H1 (cell line): ENCODE measurements at regions not wholly inside any gene's neighbourhood (a gene's known extent, or its start where the extent isn't known, plus 50 kb on each side); places are given as distances from the start of the nearest gene placed in this dataset.
A peak's percentile ranks its signal among the peaks of the same experiment; 100 is the strongest.

Experiments
- CTCF ChIA-PET: fragments of 300-600 bp; sonication (Branson Sonifier 250); formaldehyde crosslinking; loops from one replicate; lab custom pipeline; 2021; ENCODE audit not compliant: partially characterized antibody; lab: Charles Lee
- POLR2A ChIA-PET: fragments of 300-600 bp; sonication (Branson Sonifier 250); formaldehyde crosslinking; loops from one replicate; lab custom pipeline; 2021; ENCODE audit warnings: inconsistent platforms; ENCODE audit not compliant: partially characterized antibody; lab: Charles Lee
- DNase-seq, 2 experiments: peaks; one replicate each; pipeline versions ENCODE4 v3.0.0 to v3.0.0-alpha.2; 2010 to 2022; ENCODE audit warnings: low spot score in 2 of 2, low read depth in 1 of 2, mixed read lengths in 1 of 2
- FAIRE-seq: peaks from 2 replicates; lab custom pipeline; 2011; peaks lifted over from hg19 to GRCh38; lab: Jason Lieb, UNC
- H2AFZ ChIP-seq: 2 replicates; pipeline ENCODE4 v1.8.1; 2012; ENCODE audit warnings: low read length, inconsistent platforms
- H2AK5ac ChIP-seq: 2 replicates; pipeline ENCODE4 v1.6.1; 2013; ENCODE audit warnings: low read depth, low read length
- H2BK120ac ChIP-seq: replicated peaks from 2 replicates; pipeline ENCODE3; 2013; ENCODE audit warnings: low read depth, low read length, inconsistent platforms
- H2BK12ac ChIP-seq: 2 replicates; pipeline ENCODE4 v1.6.1; 2013; ENCODE audit warnings: low read depth, low read length
- H2BK15ac ChIP-seq: 2 replicates; pipeline ENCODE4 v1.6.1; 2013; ENCODE audit warnings: low read length
- H2BK20ac ChIP-seq: 2 replicates; pipeline ENCODE4 v1.6.1; 2013; ENCODE audit warnings: low read length
- H2BK5ac ChIP-seq: 2 replicates; pipeline ENCODE4 v1.6.1; 2013; ENCODE audit warnings: low read depth, low read length
- H3K14ac ChIP-seq: 2 replicates; pipeline ENCODE4 v1.6.1; 2013; ENCODE audit warnings: inconsistent platforms; ENCODE audit not compliant: insufficient read length
- H3K18ac ChIP-seq: 2 replicates; pipeline ENCODE4 v1.6.1; 2013; ENCODE audit warnings: low read length; ENCODE audit errors: extremely low read depth
- H3K23ac ChIP-seq: 2 replicates; pipeline ENCODE4 v1.6.1; 2013; ENCODE audit warnings: inconsistent platforms; ENCODE audit not compliant: insufficient read length
- H3K23me2 ChIP-seq: 2 replicates; pipeline ENCODE4 v1.6.1; 2013; ENCODE audit warnings: low read depth, low read length
- H3K27ac ChIP-seq: 2 replicates; pipeline ENCODE4 v1.6.1; 2011; ENCODE audit warnings: low read depth, low read length, inconsistent platforms
- H3K27me3 ChIP-seq, 4 experiments: replicated peaks in 1 of 4; 1 replicate in 1 of 4; 2 replicates in 3 of 4; pipeline versions ENCODE4 v1.6.1 to v1.8.1; 2011 to 2013; ENCODE audit warnings: low read length in 3 of 4, mild to moderate bottlenecking in 3 of 4, inconsistent platforms in 2 of 4, mixed read lengths in 2 of 4, moderate library complexity in 1 of 4; ENCODE audit not compliant: control insufficient read depth in 3 of 4, insufficient read depth in 3 of 4; ENCODE audit errors: extremely low read depth in 1 of 4
- H3K36me3 ChIP-seq, 4 experiments: 2 replicates each; pipeline versions ENCODE4 v1.6.1 to v1.8.1; 2011 to 2013; ENCODE audit warnings: mild to moderate bottlenecking in 4 of 4, low read length in 3 of 4, moderate library complexity in 2 of 4, control low read depth in 1 of 4, inconsistent platforms in 1 of 4; ENCODE audit not compliant: insufficient read depth in 4 of 4, control insufficient read depth in 2 of 4
- H3K4ac ChIP-seq: replicated peaks from 2 replicates; pipeline ENCODE3; 2013; ENCODE audit warnings: low read length, low read depth, mixed read lengths, inconsistent platforms; ENCODE audit not compliant: insufficient read length
- H3K4me1 ChIP-seq, 4 experiments: replicated peaks in 1 of 4; 1 replicate in 1 of 4; 2 replicates in 3 of 4; pipeline versions ENCODE4 v1.6.1 to v1.8.1; 2011 to 2013; ENCODE audit warnings: low read length in 3 of 4, inconsistent platforms in 2 of 4, mixed read lengths in 1 of 4; ENCODE audit not compliant: insufficient read depth in 4 of 4, control insufficient read depth in 3 of 4
- H3K4me2 ChIP-seq, 2 experiments: 2 replicates each; pipeline versions ENCODE4 v1.6.1 to v1.8.1; 2011 to 2013; ENCODE audit warnings: low read depth in 2 of 2, low read length in 2 of 2, control low read depth in 1 of 2, inconsistent platforms in 1 of 2, mild to moderate bottlenecking in 1 of 2; ENCODE audit not compliant: insufficient read depth in 1 of 2
- H3K4me3 ChIP-seq, 4 experiments: fragments of 200-600, 300-600 bp in 1 of 4; sonication (generic), shearing (Covaris generic), sonication (Bioruptor Twin) in 1 of 4; 2 replicates each; pipeline versions ENCODE4 v1.5.1 to v1.8.1; 2011 to 2016; ENCODE audit warnings: low read length in 4 of 4, low read depth in 3 of 4, control low read depth in 2 of 4, inconsistent platforms in 2 of 4, mild to moderate bottlenecking in 2 of 4, mixed read lengths in 1 of 4, moderate library complexity in 1 of 4; ENCODE audit not compliant: insufficient read depth in 2 of 4; ENCODE audit errors: extremely low read depth in 1 of 4
- H3K56ac ChIP-seq: replicated peaks from 2 replicates; pipeline ENCODE3; 2013; ENCODE audit warnings: low read depth, mild to moderate bottlenecking, mixed read lengths, low read length, inconsistent platforms; ENCODE audit not compliant: insufficient read length
- H3K79me1 ChIP-seq: 2 replicates; pipeline ENCODE4 v1.6.1; 2013; ENCODE audit warnings: low read depth, low read length, control low read depth
- H3K79me2 ChIP-seq, 2 experiments: 2 replicates each; pipeline versions ENCODE4 v1.6.1 to v1.8.1; 2012 to 2013; ENCODE audit warnings: low read length in 2 of 2, mild to moderate bottlenecking in 2 of 2, inconsistent platforms in 1 of 2; ENCODE audit not compliant: insufficient read depth in 2 of 2, control insufficient read depth in 1 of 2
- H3K9ac ChIP-seq, 4 experiments: replicated peaks in 1 of 4; 1 replicate in 1 of 4; 2 replicates in 3 of 4; pipeline versions ENCODE4 v1.6.1 to v1.8.1; 2011 to 2013; ENCODE audit warnings: low read depth in 3 of 4, low read length in 3 of 4, control low read depth in 2 of 4, mild to moderate bottlenecking in 2 of 4, moderate library complexity in 2 of 4, inconsistent platforms in 1 of 4; ENCODE audit errors: extremely low read depth in 1 of 4
- H3K9me3 ChIP-seq, 2 experiments: 2 replicates each; pipeline versions ENCODE4 v1.6.1 to v1.8.1; 2012 to 2013; ENCODE audit warnings: mild to moderate bottlenecking in 2 of 2, moderate library complexity in 2 of 2, control low read depth in 1 of 2, inconsistent platforms in 1 of 2, low read depth in 1 of 2, low read length in 1 of 2, mixed read lengths in 1 of 2; ENCODE audit not compliant: insufficient read depth in 2 of 2
- H4K20me1 ChIP-seq, 2 experiments: replicated peaks in 1 of 2; 2 replicates each; pipeline versions ENCODE3 to v1.8.1; 2011 to 2013; ENCODE audit warnings: inconsistent platforms in 2 of 2, low read length in 2 of 2, mild to moderate bottlenecking in 1 of 2; ENCODE audit not compliant: insufficient read depth in 2 of 2, control insufficient read depth in 1 of 2
- H4K5ac ChIP-seq: 2 replicates; pipeline ENCODE4 v1.6.1; 2013; ENCODE audit warnings: low read length, low read depth, mixed read lengths, inconsistent platforms; ENCODE audit not compliant: insufficient read length
- H4K8ac ChIP-seq: 2 replicates; pipeline ENCODE4 v1.8.0; 2013; ENCODE audit warnings: mild to moderate bottlenecking, moderate library complexity, low read length, inconsistent platforms; ENCODE audit not compliant: insufficient read depth; ENCODE audit errors: extremely low read depth
- H4K91ac ChIP-seq: replicated peaks from 2 replicates; pipeline ENCODE3; 2013; ENCODE audit warnings: low read length, mixed read lengths, inconsistent platforms; ENCODE audit not compliant: insufficient read length
- ATF3 ChIP-seq: IDR thresholded peaks from 2 replicates; pipeline ENCODE4 v1.6.1; 2011; ENCODE audit warnings: low read depth, mild to moderate bottlenecking, low read length; ENCODE audit not compliant: insufficient read depth
- CBX8 ChIP-seq: fragments of 300-800, 300-1000 bp; sonication (generic); IDR thresholded peaks from 2 replicates; pipeline ENCODE4 v1.7.1; 2016; ENCODE audit warnings: low read depth, low read length, borderline replicate concordance
- GTF2F1 ChIP-seq: IDR thresholded peaks from 2 replicates; pipeline ENCODE4 v1.6.1; 2012; ENCODE audit warnings: low read depth, low read length, improper control_type of control experiment, borderline replicate concordance
- KDM4A ChIP-seq: IDR thresholded peaks from one replicate; pipeline ENCODE4 v1.7.1; 2012; ENCODE audit warnings: low read depth, mild to moderate bottlenecking, moderate library complexity, low read length, inconsistent platforms; ENCODE audit not compliant: severe bottlenecking
- POLR2AphosphoS5 ChIP-seq: IDR thresholded peaks from 2 replicates; pipeline ENCODE4 v1.6.1; 2011; ENCODE audit warnings: low read depth, low read length
- SIRT6 ChIP-seq: IDR thresholded peaks from one replicate; pipeline ENCODE4 v1.7.1; 2012; ENCODE audit warnings: low read length, inconsistent platforms
- WGBS, 2 experiments: shearing (Covaris generic) in 1 of 2; methylation state at CpG; one replicate each; pipeline versions ENCODE4 v1.1.6 to v1.1.7; 2013 to 2015; ENCODE audit warnings: low lambda C conversion rate in 2 of 2, mixed read lengths in 2 of 2, inconsistent platforms in 1 of 2, low coverage in 1 of 2, missing lambda C conversion rate in 1 of 2; ENCODE audit not compliant: insufficient replicate concordance in 2 of 2, insufficient coverage in 1 of 2, insufficient read length in 1 of 2; ENCODE audit errors: extremely low coverage in 1 of 2, missing lambda C conversion rate in 1 of 2; 5-methylcytosine and 5-hydroxymethylcytosine counted together

- 0 out of 2 replicates have a peak overlapping the region, but pooled peaks have one; percentile 6 for H2BK5ac ChIP-seq
These were observed 148.3 kb downstream of the PHLDA1 start for GRCh38 chr12:75883241-75883640.

More at GRCh38 chr12:75883241-75883640, 148.3 kb downstream of the PHLDA1 start:
- Histone ChIP-seq H3K9me3 (no peaks in the 10 kb centered on the region), H2BK20ac (no peak overlapping the region; the same call in 1 of the 2 replicates), H2BK15ac (0 out of 2 replicates have a peak overlapping the region, but pooled peaks have one; percentile 12), H3K4me3 (no peak overlapping the region), H3K23ac (no peak overlapping the region), H3K4me2 (no peak overlapping the region), H4K8ac (no peak overlapping the region), H2AK5ac (no peak overlapping the region), H3K4me1 (peaks cover 0 to 9% (median 2%) of the 10 kb centered on the region in 4 experiments; a peak in 4 of 7 replicates), H4K20me1 (no peaks in the 10 kb centered on the region), H3K4ac (no peak overlapping the region), H3K23me2 (no peaks in the 10 kb centered on the region), H2AFZ (no peak overlapping the region), H3K36me3 (no peaks in the 10 kb centered on the region), H3K9ac (no peak overlapping the region), H3K27me3 (no peaks in the 10 kb centered on the region; a peak in 1 of 7 replicates), H2BK120ac (no peak overlapping the region), H3K79me2 (no peaks in the 10 kb centered on the region), H4K91ac (no peak overlapping the region), H3K18ac (no peak overlapping the region), H3K79me1 (no peaks in the 10 kb centered on the region), H3K56ac (no peak overlapping the region), H3K27ac (no peak overlapping the region), H2BK12ac (peak overlapping the region; percentile 72), H3K14ac (no peak overlapping the region), H4K5ac (no peak overlapping the region)
- FAIRE-seq (no peak), DNase-seq (no peak)
- ChIA-PET POLR2A (no interaction called here), CTCF (interaction anchor here (0.5 to 1.4 kb wide), 2 partner anchors 9 to 155 kb away, joined by 3 read pairs; no protein-coding TSS in a partner anchor)
- TF ChIP-seq ATF3 (no peak), SIRT6 (no peak), POLR2AphosphoS5 (no peak), KDM4A (no peak), GTF2F1 (no peak), CBX8 (no peak)
- WGBS, 2 experiments: 87% methylated on average over 3 of the region's 3 CpGs; no CpG with 5 or more reads in 1 of the 2 experiments
